WTC11 (cell line): ENCODE measurements at regions not wholly inside any gene's neighbourhood (a gene's known extent, or its start where the extent isn't known, plus 50 kb on each side); places are given as distances from the start of the nearest gene placed in this dataset.

Experiments
- CREB1 ChIP-seq: sonication (generic); formaldehyde crosslinking; IDR thresholded peaks from 2 replicates; pipeline ENCODE4 v1.8.0; 2023; ENCODE audit warnings: mild to moderate bottlenecking, missing genetic modification reagents
- CTCF ChIP-seq: fragments of 200-600 bp; IDR thresholded peaks from 2 replicates; pipeline ENCODE4 v1.8.0; 2022; ENCODE audit warnings: antibody characterized with exemption
- ELF4 ChIP-seq: sonication (generic); formaldehyde crosslinking; IDR thresholded peaks from 2 replicates; pipeline ENCODE4 v1.8.1; 2022; ENCODE audit warnings: low read depth, mild to moderate bottlenecking, moderate library complexity, missing genetic modification reagents
- NR2C2 ChIP-seq: sonication (generic); formaldehyde crosslinking; IDR thresholded peaks from 2 replicates; pipeline ENCODE4 v1.8.0; 2022; ENCODE audit warnings: mild to moderate bottlenecking, missing genetic modification reagents
- RELA ChIP-seq: sonication (generic); formaldehyde crosslinking; IDR thresholded peaks from 2 replicates; pipeline ENCODE4 v1.8.1; 2022; ENCODE audit warnings: missing genetic modification reagents, mild to moderate bottlenecking, borderline replicate concordance
- ZBTB21 ChIP-seq: sonication (generic); formaldehyde crosslinking; IDR thresholded peaks from 2 replicates; pipeline ENCODE4 v1.8.1; 2023; ENCODE audit warnings: mild to moderate bottlenecking, missing genetic modification reagents, borderline replicate concordance
- TF ChIP-seq, protein P1 (sequence below): sonication (generic); formaldehyde crosslinking; IDR thresholded peaks from 2 replicates; pipeline ENCODE4 v1.8.1; 2022; ENCODE audit warnings: low read depth, missing genetic modification reagents, borderline replicate concordance
- TF ChIP-seq, protein P2 (sequence below): sonication (generic); formaldehyde crosslinking; IDR thresholded peaks from 2 replicates; pipeline ENCODE4 v1.8.0; 2022; ENCODE audit warnings: mild to moderate bottlenecking, missing genetic modification reagents

DNA sequence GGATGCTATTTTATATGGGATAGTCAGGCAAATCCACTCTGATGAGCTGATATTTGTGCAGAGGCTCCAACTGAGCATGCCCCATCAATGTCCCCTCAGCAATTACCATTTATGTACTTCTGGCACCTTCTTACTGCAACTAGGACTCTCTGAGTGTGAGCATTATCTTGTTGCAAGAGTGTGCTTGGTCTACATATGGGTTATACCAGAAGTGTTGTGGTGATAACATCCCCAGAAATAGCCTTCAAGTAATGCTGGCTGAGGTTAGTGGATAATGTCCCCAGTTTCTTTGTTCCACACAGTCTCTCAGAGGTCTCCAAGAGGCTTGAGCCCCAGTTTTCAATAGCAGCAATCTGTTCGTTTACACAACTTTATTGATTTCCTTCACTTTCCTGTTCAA, 408.6 kb downstream of the JRKL start:
- TF ChIP-seq ELF4 (CRISPR knock-in tag) (no peak), CTCF (no peak), RELA (CRISPR knock-in tag) (no peak), NR2C2 (CRISPR knock-in tag) (no peak), ZBTB21 (CRISPR knock-in tag) (no peak), CREB1 (CRISPR knock-in tag) (no peak)
- TF ChIP-seq, protein P1, sequence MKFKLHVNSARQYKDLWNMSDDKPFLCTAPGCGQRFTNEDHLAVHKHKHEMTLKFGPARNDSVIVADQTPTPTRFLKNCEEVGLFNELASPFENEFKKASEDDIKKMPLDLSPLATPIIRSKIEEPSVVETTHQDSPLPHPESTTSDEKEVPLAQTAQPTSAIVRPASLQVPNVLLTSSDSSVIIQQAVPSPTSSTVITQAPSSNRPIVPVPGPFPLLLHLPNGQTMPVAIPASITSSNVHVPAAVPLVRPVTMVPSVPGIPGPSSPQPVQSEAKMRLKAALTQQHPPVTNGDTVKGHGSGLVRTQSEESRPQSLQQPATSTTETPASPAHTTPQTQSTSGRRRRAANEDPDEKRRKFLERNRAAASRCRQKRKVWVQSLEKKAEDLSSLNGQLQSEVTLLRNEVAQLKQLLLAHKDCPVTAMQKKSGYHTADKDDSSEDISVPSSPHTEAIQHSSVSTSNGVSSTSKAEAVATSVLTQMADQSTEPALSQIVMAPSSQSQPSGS (CRISPR knock-in tag): no peak
- TF ChIP-seq, protein P2, sequence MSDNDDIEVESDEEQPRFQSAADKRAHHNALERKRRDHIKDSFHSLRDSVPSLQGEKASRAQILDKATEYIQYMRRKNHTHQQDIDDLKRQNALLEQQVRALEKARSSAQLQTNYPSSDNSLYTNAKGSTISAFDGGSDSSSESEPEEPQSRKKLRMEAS: no peak
